Gastroesophageal sphincter (tissue), 4 donors: ENCODE measurements at regions not wholly inside any gene's neighbourhood (a gene's known extent, or its start where the extent isn't known, plus 50 kb on each side); places are given as distances from the start of the nearest gene placed in this dataset.
"Not testable (repeated sequence)": the region's sequence is repeated elsewhere in the genome, so short reads cannot be mapped to it uniquely, and the experiment has no call there.

Source experiments
- ATAC-seq: fragments of 150-250 bp; one replicate; pipeline ENCODE4 v1.9.1; 2016; ENCODE audit warnings: mild to moderate bottlenecking, moderate library complexity
- H3K27ac ChIP-seq, 4 donors: fragments of 200-600 bp; sonication (generic) in 3 of 4; 1 replicate in 3 of 4; 2 replicates in 1 of 4; pipeline ENCODE4 v1.5.1; 2016 to 2019
- H3K27me3 ChIP-seq: fragments of 200-600 bp; sonication (generic); one replicate; pipeline ENCODE4 v1.5.1; 2019
- H3K36me3 ChIP-seq, 2 donors: fragments of 200-600 bp; sonication (generic); one replicate each; pipeline ENCODE4 v1.5.1; 2019; ENCODE audit warnings: control low read depth in 1 of 2
- H3K4me1 ChIP-seq, 3 donors: fragments of 200-600 bp; sonication (generic); 1 replicate in 2 of 3; 2 replicates in 1 of 3; pipeline ENCODE4 v1.5.1; 2016 to 2019; ENCODE audit warnings: control low read depth in 2 of 3
- H3K4me3 ChIP-seq, 2 donors: fragments of 200-600 bp; sonication (generic); one replicate each; pipeline ENCODE4 v1.5.1; 2019; ENCODE audit warnings: mild to moderate bottlenecking in 1 of 2, moderate library complexity in 1 of 2
- H3K9me3 ChIP-seq, 3 donors: fragments of 200-600 bp; sonication (generic); one replicate each; pipeline ENCODE4 v1.5.1; 2017 to 2019; ENCODE audit warnings: control low read depth in 2 of 3
- CTCF ChIP-seq, 4 experiments: fragments of 200-600 bp in 2 of 4; fragments of 450-650 bp in 2 of 4; sonication (generic) in 1 of 4; IDR thresholded peaks; one replicate each; pipeline ENCODE4 v1.5.1; 2017 to 2019; ENCODE audit warnings: antibody characterized with exemption in 4 of 4, mild to moderate bottlenecking in 2 of 4, moderate library complexity in 2 of 4
- EP300 ChIP-seq: sonication (generic); formaldehyde crosslinking; IDR thresholded peaks from one replicate; pipeline ENCODE4 v1.6.1; 2017; ENCODE audit warnings: antibody characterized with exemption, mild to moderate bottlenecking
- POLR2A ChIP-seq, 2 donors: fragments of 450-650 bp; IDR thresholded peaks; one replicate each; pipeline ENCODE4 v1.6.1; 2017; ENCODE audit warnings: antibody characterized with exemption in 2 of 2, mild to moderate bottlenecking in 2 of 2, moderate library complexity in 1 of 2
- POLR2AphosphoS5 ChIP-seq: sonication (generic); formaldehyde crosslinking; IDR thresholded peaks from one replicate; pipeline ENCODE4 v1.6.1; 2017; ENCODE audit warnings: antibody characterized with exemption
- WGBS, 2 donors: methylation state at CpG; one replicate each; pipeline ENCODE4 v1.1.5; 2018; ENCODE audit warnings: low coverage in 1 of 2; 5-methylcytosine and 5-hydroxymethylcytosine counted together

GRCh38 chr17:77833769-77834168, 124.7 kb upstream of the TNRC6C start:
- WGBS, 2 donors, result 92 to 97% methylated on average over 2 to 4 of the region's 5 CpGs
- Histone ChIP-seq H3K27ac (no peak overlapping the region), H3K4me3 (no peak overlapping the region), H3K9me3 (no peaks in the 10 kb centered on the region), H3K4me1 (peaks cover 7 to 47% (median 26%) of the 10 kb centered on the region in 3 donors), H3K27me3 (no peaks in the 10 kb centered on the region), H3K36me3 (no peaks in the 10 kb centered on the region)
- ATAC-seq, result no peak
- TF ChIP-seq POLR2A (IDR thresholded peaks at IDR 0.05) (no peak), POLR2AphosphoS5 (no peak), CTCF (IDR thresholded peaks at IDR 0.05) (no peak), EP300 (no peak)

GRCh38 chr17:77834170-77835115, 124.1 kb upstream of the TNRC6C start:
- H3K36me3 ChIP-seq, result no peaks in the 10 kb centered on the region
- WGBS, 2 donors, result no CpG with 5 or more reads among the region's 12 CpGs

GRCh38 chr17:77836557-77837041, 121.9 kb upstream of the TNRC6C start:
- no peak for ATAC-seq
- Histone ChIP-seq H3K36me3 (no peaks in the 10 kb centered on the region), H3K4me1 (peaks cover 0 to 22% (median 8%) of the 10 kb centered on the region in 3 donors), H3K9me3 (no peaks in the 10 kb centered on the region), H3K27me3 (no peaks in the 10 kb centered on the region), H3K4me3 (no peak overlapping the region), H3K27ac (no peak overlapping the region)
- TF ChIP-seq POLR2AphosphoS5 (peak; percentile 57), EP300 (no peak), POLR2A (IDR thresholded peaks at IDR 0.05) (no peak), CTCF (IDR thresholded peaks at IDR 0.05) (no peak)
- WGBS, 2 donors, result 63 to 80% methylated on average over 1 to 3 of the region's 3 CpGs

More at GRCh38 chr17:77834170-77835115, 124.1 kb upstream of the TNRC6C start:
- Histone ChIP-seq H3K4me3 (no peak overlapping the region), H3K27ac (peak overlapping the region in 1 of 4 donors; percentile 20), H3K9me3 (no peaks in the 10 kb centered on the region), H3K4me1 (peaks cover 7 to 43% (median 26%) of the 10 kb centered on the region in 3 donors), H3K27me3 (no peaks in the 10 kb centered on the region)
- TF ChIP-seq POLR2AphosphoS5 (no peak), POLR2A (IDR thresholded peaks at IDR 0.05) (no peak), EP300 (no peak), CTCF (IDR thresholded peaks at IDR 0.05) (no peak)
- ATAC-seq, result peak; percentile 47

GRCh38 chr17:77837072-77837471, 121.4 kb upstream of the TNRC6C start:
- not testable (repeated sequence) for H3K27ac ChIP-seq, H3K36me3 ChIP-seq, H3K4me3 ChIP-seq, ATAC-seq, H3K27me3 ChIP-seq, H3K9me3 ChIP-seq
- WGBS, 2 donors, result 100% methylated on average over 2 of the region's 5 CpGs; no CpG with 5 or more reads in 1 of the 2 donors
- peaks cover 0 to 17% (median 5%) of the 10 kb centered on the region in 3 donors for H3K4me1 ChIP-seq

GRCh38 chr17:77837917-77838316, 120.6 kb upstream of the TNRC6C start:
- no peak for ATAC-seq

More at GRCh38 chr17:77837917-77838316, 120.6 kb upstream of the TNRC6C start:
- Histone ChIP-seq H3K4me3 (no peak overlapping the region), H3K4me1 (peaks cover 0 to 15% (median 5%) of the 10 kb centered on the region in 3 donors), H3K9me3 (no peaks in the 10 kb centered on the region), H3K27me3 (no peaks in the 10 kb centered on the region), H3K27ac (no peak overlapping the region), H3K36me3 (no peaks in the 10 kb centered on the region)
- TF ChIP-seq POLR2AphosphoS5 (no peak), POLR2A (IDR thresholded peaks at IDR 0.05) (no peak), CTCF (IDR thresholded peaks at IDR 0.05) (no peak), EP300 (no peak)
- 100% methylated on average over 1 of the region's 9 CpGs; no CpG with 5 or more reads in 1 of the 2 donors for WGBS, 2 donors
